ENCODE measurements at regions not wholly inside any gene's neighbourhood (a gene's known extent, or its start where the extent isn't known, plus 50 kb on each side); places are given as distances from the start of the nearest gene placed in this dataset.

GRCh38 chr4:141804836-141805235 lies 168.5 kb downstream of the IL15 start:
- TF ChIP-seq CTCF (IDR thresholded peaks at IDR 0.05): no peak
- TF ChIP-seq CREM (CRISPR knock-in tag; IDR thresholded peaks at IDR 0.05): no peak
- TF ChIP-seq MAX (CRISPR knock-in tag; IDR thresholded peaks at IDR 0.05): no peak
- no peak for TF ChIP-seq ESRRA (CRISPR knock-in tag; IDR thresholded peaks at IDR 0.05; ENCODE audit: borderline replicate concordance)
- TF ChIP-seq NR1H2 (CRISPR knock-in tag; IDR thresholded peaks at IDR 0.05): no peak
- TF ChIP-seq FOXP1 (CRISPR knock-in tag; IDR thresholded peaks at IDR 0.05; ENCODE audit: borderline replicate concordance): no peak
- TF ChIP-seq ZNF416 (CRISPR knock-in tag; IDR thresholded peaks at IDR 0.05): no peak
- no peak for TF ChIP-seq ZNF263 (CRISPR knock-in tag; IDR thresholded peaks at IDR 0.05; ENCODE audit: low read depth)
- no peak for TF ChIP-seq HMGA2 (CRISPR knock-in tag; IDR thresholded peaks at IDR 0.05)
- TF ChIP-seq SP1 (CRISPR knock-in tag; conservative IDR thresholded peaks at IDR 0.05): no peak
